H9 (cell line): ENCODE measurements at regions not wholly inside any gene's neighbourhood (a gene's known extent, or its start where the extent isn't known, plus 50 kb on each side); places are given as distances from the start of the nearest gene placed in this dataset.

ENCODE experiments used
- DNase-seq: peaks from one replicate; pipeline ENCODE4 v3.0.0-alpha.2; 2017
- H2AFZ ChIP-seq: one replicate; pipeline ENCODE4 v1.6.1; 2013; ENCODE audit warnings: mild to moderate bottlenecking, low read length, control low read depth, moderate library complexity
- H2AK5ac ChIP-seq: 2 replicates; pipeline ENCODE4 v1.6.1; 2013; ENCODE audit warnings: low read length, control low read depth, mixed read lengths; ENCODE audit not compliant: insufficient read length
- H2BK120ac ChIP-seq: one replicate; pipeline ENCODE4 v1.6.1; 2013; ENCODE audit warnings: low read depth, mild to moderate bottlenecking, low read length, control low read depth, inconsistent platforms; ENCODE audit not compliant: poor library complexity, severe bottlenecking
- H2BK12ac ChIP-seq: 2 replicates; pipeline ENCODE4 v1.6.1; 2013; ENCODE audit warnings: low read length, control low read depth, mixed read lengths, low read depth; ENCODE audit not compliant: insufficient read length
- H2BK15ac ChIP-seq: 2 replicates; pipeline ENCODE4 v1.6.1; 2013; ENCODE audit warnings: low read depth, low read length, control low read depth
- H2BK20ac ChIP-seq: one replicate; pipeline ENCODE4 v1.6.1; 2013; ENCODE audit warnings: low read depth, mild to moderate bottlenecking, low read length, control low read depth, inconsistent platforms; ENCODE audit not compliant: poor library complexity, severe bottlenecking
- H2BK5ac ChIP-seq: 2 replicates; pipeline ENCODE4 v1.6.1; 2013; ENCODE audit warnings: low read length, control low read depth, mixed read lengths; ENCODE audit not compliant: insufficient read length
- H3K14ac ChIP-seq: 2 replicates; pipeline ENCODE4 v1.6.1; 2013; ENCODE audit warnings: low read length, control low read depth; ENCODE audit not compliant: insufficient read depth
- H3K18ac ChIP-seq: 2 replicates; pipeline ENCODE4 v1.6.1; 2013; ENCODE audit warnings: low read depth, mild to moderate bottlenecking, mixed read lengths, low read length, control low read depth; ENCODE audit not compliant: insufficient read length
- H3K23ac ChIP-seq: 2 replicates; pipeline ENCODE4 v1.6.1; 2013; ENCODE audit warnings: low read length, control low read depth, mixed read lengths, low read depth; ENCODE audit not compliant: insufficient read length
- H3K23me2 ChIP-seq: 2 replicates; pipeline ENCODE4 v1.6.1; 2013; ENCODE audit warnings: low read depth, mild to moderate bottlenecking, mixed read lengths, low read length, control low read depth; ENCODE audit not compliant: insufficient read length, poor library complexity, severe bottlenecking
- H3K27ac ChIP-seq: 2 replicates; pipeline ENCODE4 v1.5.1; 2013; ENCODE audit warnings: low read length, control low read depth, mixed read lengths, low read depth; ENCODE audit not compliant: insufficient read length
- H3K27me3 ChIP-seq: 2 replicates; pipeline ENCODE4 v1.6.1; 2013; ENCODE audit warnings: low read length, control low read depth, inconsistent platforms; ENCODE audit not compliant: insufficient read depth
- H3K4ac ChIP-seq: 2 replicates; pipeline ENCODE4 v1.6.1; 2013; ENCODE audit warnings: low read depth, mild to moderate bottlenecking, control low read depth, inconsistent platforms, low read length, moderate library complexity
- H3K4me1 ChIP-seq: 2 replicates; pipeline ENCODE4 v1.6.1; 2013; ENCODE audit warnings: low read length, control low read depth, inconsistent platforms; ENCODE audit not compliant: insufficient read depth
- H3K4me2 ChIP-seq: 2 replicates; pipeline ENCODE4 v1.6.1; 2013; ENCODE audit warnings: low read length, control low read depth, mixed read lengths; ENCODE audit not compliant: insufficient read length, insufficient read depth
- H3K56ac ChIP-seq: 2 replicates; pipeline ENCODE4 v1.6.1; 2013; ENCODE audit warnings: low read depth, mild to moderate bottlenecking, mixed read lengths, low read length, control low read depth; ENCODE audit not compliant: insufficient read length
- H3K79me1 ChIP-seq: 2 replicates; pipeline ENCODE4 v1.6.1; 2013; ENCODE audit warnings: low read depth, mild to moderate bottlenecking, moderate library complexity, low read length, control low read depth, inconsistent platforms; ENCODE audit not compliant: insufficient read depth, poor library complexity, severe bottlenecking
- H3K79me2 ChIP-seq: 2 replicates; pipeline ENCODE4 v1.6.1; 2013; ENCODE audit warnings: low read length, control low read depth, inconsistent platforms; ENCODE audit not compliant: insufficient read depth
- H3K9ac ChIP-seq: 2 replicates; pipeline ENCODE4 v1.6.1; 2013; ENCODE audit warnings: low read length, control low read depth, mixed read lengths; ENCODE audit not compliant: insufficient read length; ENCODE audit errors: extremely low read depth
- H3K9me3 ChIP-seq: one replicate; pipeline ENCODE4 v1.6.1; 2013; ENCODE audit warnings: low read depth, low read length, inconsistent platforms; ENCODE audit not compliant: control insufficient read depth
- H3T11ph ChIP-seq: one replicate; pipeline ENCODE4 v1.6.1; 2013; ENCODE audit warnings: mild to moderate bottlenecking, low read length, control low read depth, inconsistent platforms
- H4K20me1 ChIP-seq: one replicate; pipeline ENCODE4 v1.6.1; 2013; ENCODE audit not compliant: control insufficient read depth, insufficient read length, insufficient read depth
- H4K5ac ChIP-seq: 2 replicates; pipeline ENCODE4 v1.6.1; 2013; ENCODE audit warnings: low read depth, mild to moderate bottlenecking, mixed read lengths, low read length, control low read depth; ENCODE audit not compliant: insufficient read length
- H4K8ac ChIP-seq: replicated peaks from 2 replicates; pipeline ENCODE4 v1.6.1; 2013; ENCODE audit warnings: low read length, control low read depth, mixed read lengths, low read depth; ENCODE audit not compliant: insufficient read length
- H4K91ac ChIP-seq: 2 replicates; pipeline ENCODE4 v1.6.1; 2013; ENCODE audit warnings: low read depth, mild to moderate bottlenecking, moderate library complexity, mixed read lengths, low read length, control low read depth; ENCODE audit not compliant: insufficient read length
- H3K27ac Mint-ChIP-seq, 3 experiments: 2 replicates in 2 of 3; 3 replicates in 1 of 3; pipeline ENCODE4 v1.8.0; 2020 to 2021; ENCODE audit warnings: mixed read lengths in 3 of 3, mild to moderate bottlenecking in 1 of 3, moderate library complexity in 1 of 3
- H3K27me3 Mint-ChIP-seq: 2 replicates; pipeline ENCODE4 v1.8.0; 2021; ENCODE audit warnings: low read depth, mild to moderate bottlenecking, moderate library complexity, mixed read lengths
- H3K36me3 Mint-ChIP-seq, 3 experiments: 2 replicates in 2 of 3; 3 replicates in 1 of 3; pipeline ENCODE4 v1.8.0; 2020 to 2021; ENCODE audit warnings: low read depth in 3 of 3, mixed read lengths in 3 of 3; ENCODE audit not compliant: insufficient read depth in 1 of 3
- H3K4me1 Mint-ChIP-seq, 2 experiments: 2 replicates each; pipeline ENCODE4 v1.8.0; 2020; ENCODE audit warnings: mixed read lengths in 2 of 2
- H3K4me3 Mint-ChIP-seq, 2 experiments: 2 replicates in 1 of 2; 3 replicates in 1 of 2; pipeline ENCODE4 v1.8.0; 2020 to 2021; ENCODE audit warnings: mild to moderate bottlenecking in 2 of 2, mixed read lengths in 2 of 2, moderate library complexity in 1 of 2
- H3K9me3 Mint-ChIP-seq, 2 experiments: 2 replicates in 1 of 2; 3 replicates in 1 of 2; pipeline ENCODE4 v1.8.0; 2020; ENCODE audit warnings: mild to moderate bottlenecking in 2 of 2, mixed read lengths in 2 of 2, moderate library complexity in 1 of 2
- CTCF ChIP-seq: fragments of 200-600 bp; sonication (generic); conservative IDR thresholded peaks from 3 replicates; pipeline ENCODE4 v1.8.0; 2021; ENCODE audit warnings: antibody characterized with exemption, mild to moderate bottlenecking
- WGBS: extraction: QIAGEN DNeasy Blood & Tissue Kit; methylation state at CpG from one replicate; pipeline ENCODE4 v1.1.7; 2013; ENCODE audit warnings: missing lambda C conversion rate, low lambda C conversion rate, mixed read lengths; ENCODE audit not compliant: insufficient read length; ENCODE audit errors: extremely low coverage; 5-methylcytosine and 5-hydroxymethylcytosine counted together

DNA sequence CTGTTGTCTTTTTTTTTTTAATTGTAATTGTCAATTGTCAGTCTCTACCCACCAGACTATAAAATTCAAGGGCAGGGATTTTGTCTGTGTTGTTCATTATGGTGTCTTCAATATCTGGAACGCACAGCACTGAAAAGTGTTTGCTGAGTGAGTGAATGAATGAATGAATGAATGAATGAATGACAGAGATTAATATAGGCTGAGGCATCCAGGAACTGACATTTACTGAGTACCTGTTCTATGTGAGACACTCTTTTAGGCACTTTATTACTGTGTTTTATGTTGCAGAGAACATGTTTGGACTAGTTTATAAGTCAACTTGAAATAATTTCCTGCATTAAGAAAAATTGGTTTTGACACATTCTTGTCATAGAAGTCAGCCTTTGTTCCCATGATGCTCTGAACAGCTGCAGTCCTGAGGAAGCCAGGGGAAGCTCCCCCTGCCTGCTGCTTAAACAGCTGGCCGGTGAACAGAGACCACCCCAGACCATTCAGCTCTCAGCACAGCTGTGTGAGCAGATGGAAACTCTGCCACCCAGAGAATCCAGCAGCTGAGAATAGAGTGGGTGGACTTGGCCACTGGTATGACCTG is 160.7 kb upstream of the CCND2 start:
- Mint-ChIP-seq H3K36me3 (no peaks in the 10 kb centered on the region), H3K4me3 (no peak overlapping the region), H3K27me3 (peaks cover 28% of the 10 kb centered on the region), H3K27ac (no peak overlapping the region), H3K9me3 (peaks cover 0 to 2% of the 10 kb centered on the region in 2 experiments; a peak in 1 of 5 replicates), H3K4me1 (peaks cover 24 to 27% of the 10 kb centered on the region in 2 experiments)
- Histone ChIP-seq H3K18ac (no peak overlapping the region), H3K23me2 (no peaks in the 10 kb centered on the region), H3K79me1 (no peaks in the 10 kb centered on the region), H2AFZ (no peak overlapping the region), H4K5ac (no peak overlapping the region), H3K4me1 (peaks cover 10% of the 10 kb centered on the region; the same call in 1 of the 2 replicates), H3K79me2 (no peaks in the 10 kb centered on the region), H4K91ac (no peak overlapping the region), H3K4ac (no peak overlapping the region), H3K14ac (no peak overlapping the region), H3K56ac (no peak overlapping the region), H3K23ac (no peak overlapping the region), H3T11ph (no peak overlapping the region), H2BK15ac (no peak overlapping the region), H3K9me3 (no peaks in the 10 kb centered on the region), H4K8ac (no peak overlapping the region), H2AK5ac (no peak overlapping the region), H2BK20ac (no peak overlapping the region), H3K27me3 (no peaks in the 10 kb centered on the region), H2BK120ac (no peak overlapping the region), H3K9ac (no peak overlapping the region), H3K4me2 (no peak overlapping the region), H2BK5ac (no peak overlapping the region), H2BK12ac (no peak overlapping the region), H4K20me1 (no peaks in the 10 kb centered on the region), H3K27ac (no peak overlapping the region)
- WGBS = no CpG with 5 or more reads among the region's 2 CpGs
- DNase-seq = peak; percentile 23
- TF ChIP-seq CTCF = no peak
